ENCODE measurements at regions not wholly inside any gene's neighbourhood (a gene's known extent, or its start where the extent isn't known, plus 50 kb on each side); places are given as distances from the start of the nearest gene placed in this dataset.
A peak's percentile ranks its signal among the peaks of the same experiment; 100 is the strongest.
"Not testable (repeated sequence)": the region's sequence is repeated elsewhere in the genome, so short reads cannot be mapped to it uniquely, and the experiment has no call there.

DNA sequence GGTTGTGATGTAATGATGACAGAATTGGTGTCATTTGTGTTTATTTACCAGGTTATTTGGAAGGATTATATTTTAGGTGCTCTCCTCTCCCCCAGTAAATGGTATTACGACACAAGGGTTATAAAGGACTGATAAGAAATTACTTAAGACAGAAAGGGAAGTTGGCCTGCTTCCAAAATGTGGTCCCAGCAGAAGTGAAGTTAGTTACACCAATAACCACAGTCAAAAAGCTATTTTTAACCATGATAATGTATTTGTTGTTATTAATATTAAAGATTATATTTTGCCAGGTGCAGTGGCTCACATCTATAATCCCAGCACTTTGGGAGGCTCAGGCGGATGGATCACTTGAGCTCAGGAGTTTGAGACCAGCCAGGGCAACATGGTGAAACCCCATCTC, 92.5 kb downstream of the SYT15B start:
- H3K27me3 ChIP-seq (ENCODE audit: control insufficient read depth in 2 of 2, insufficient read depth in 2 of 2, low read length in 2 of 2): not testable (repeated sequence)

DNA sequence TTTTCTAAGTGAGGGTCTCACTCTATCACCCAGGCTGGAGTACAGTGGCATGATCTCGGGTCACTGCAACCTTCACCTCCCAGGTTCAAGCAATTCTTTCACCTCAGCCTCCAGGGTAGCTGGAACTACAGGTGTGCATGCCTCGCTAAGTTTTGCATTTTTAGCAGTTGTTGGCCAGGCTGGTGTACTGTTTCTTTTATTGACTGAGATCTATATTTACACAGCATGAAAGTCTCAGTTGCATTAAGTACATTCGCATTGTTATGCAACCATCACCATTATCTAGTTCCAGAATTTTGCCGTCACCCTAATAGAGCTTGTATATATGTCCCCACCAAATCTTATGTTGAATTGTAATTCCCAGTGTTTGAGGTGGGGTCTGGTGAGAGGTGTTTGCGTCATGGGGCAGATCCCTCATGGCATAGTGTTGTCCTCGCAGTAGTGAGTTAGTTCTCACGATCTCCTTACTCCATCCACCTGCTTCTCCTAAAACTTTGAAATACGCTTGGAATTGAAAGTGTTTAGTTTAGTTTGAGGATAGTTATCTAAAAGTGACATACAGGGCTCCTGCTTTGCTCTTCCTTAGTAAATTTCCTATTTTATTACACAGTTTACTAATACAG, 101.3 kb downstream of the SYT15B start:
- DNase-seq; H3K4me1 ChIP-seq (ENCODE audit: control insufficient read depth in 2 of 2, insufficient read depth in 2 of 2, low read length in 2 of 2); H3K27me3 ChIP-seq (ENCODE audit: control insufficient read depth in 2 of 2, insufficient read depth in 2 of 2, low read length in 2 of 2); H3K27me3 Mint-ChIP-seq; H3K9me3 ChIP-seq (ENCODE audit: control insufficient read depth in 2 of 3, low read length in 3 of 3); H3K4me3 ChIP-seq (ENCODE audit: low read length); intact Hi-C loops (cut with micrococcal nuclease); POLR2A ChIA-PET; H3K36me3 ChIP-seq (ENCODE audit: control insufficient read depth in 2 of 3, insufficient read depth in 3 of 3, low read length in 3 of 3); H3K4me3 Mint-ChIP-seq; CTCF ChIA-PET; H3K36me3 Mint-ChIP-seq; H3K9me3 Mint-ChIP-seq; ATAC-seq; H3K27ac Mint-ChIP-seq; H3K27ac ChIP-seq (ENCODE audit: low read depth, low read length); H3K4me1 Mint-ChIP-seq: not testable (repeated sequence)

More for the DNA sequence above, 92.5 kb downstream of the SYT15B start:
- CTCF ChIA-PET; POLR2A ChIA-PET; DNase-seq; H3K4me3 ChIP-seq (ENCODE audit: low read length); H3K9me3 ChIP-seq (ENCODE audit: control insufficient read depth in 2 of 3, low read length in 3 of 3); H3K4me1 ChIP-seq (ENCODE audit: control insufficient read depth in 2 of 2, insufficient read depth in 2 of 2, low read length in 2 of 2); H3K4me1 Mint-ChIP-seq; ATAC-seq; H3K27ac Mint-ChIP-seq; H3K36me3 ChIP-seq (ENCODE audit: control insufficient read depth in 2 of 3, insufficient read depth in 3 of 3, low read length in 3 of 3); H3K9me3 Mint-ChIP-seq; intact Hi-C loops (cut with micrococcal nuclease); H3K4me3 Mint-ChIP-seq; H3K36me3 Mint-ChIP-seq; H3K27ac ChIP-seq (ENCODE audit: low read depth, low read length): not testable (repeated sequence)
- peaks cover 5 to 18% (median 6%) of the 10 kb centered on the region in 5 donors for H3K27me3 Mint-ChIP-seq

DNA sequence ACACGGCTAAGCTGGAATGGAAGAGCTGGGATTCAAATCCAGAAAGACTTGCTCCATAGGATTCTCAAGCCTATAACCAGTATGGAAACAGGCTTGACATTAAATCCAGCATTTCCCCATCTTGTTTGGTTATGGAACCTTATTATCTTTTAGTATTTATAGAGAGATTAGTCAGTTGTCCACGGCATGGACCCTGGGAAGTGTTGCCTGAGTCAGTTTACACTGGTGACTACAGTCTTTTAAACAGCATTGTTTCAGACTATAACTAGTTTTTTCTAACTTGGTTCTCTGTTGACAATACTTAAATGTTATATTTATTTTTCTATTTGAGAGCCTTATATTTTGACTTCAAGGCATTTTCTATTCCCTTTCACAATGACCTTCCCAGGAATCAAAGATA, 106.7 kb downstream of the SYT15B start:
- H3K9me3 Mint-ChIP-seq; ATAC-seq; H3K4me1 Mint-ChIP-seq; H3K9me3 ChIP-seq (ENCODE audit: control insufficient read depth in 2 of 3, low read length in 3 of 3); H3K27ac ChIP-seq (ENCODE audit: low read depth, low read length); H3K4me1 ChIP-seq (ENCODE audit: control insufficient read depth in 2 of 2, insufficient read depth in 2 of 2, low read length in 2 of 2); H3K4me3 Mint-ChIP-seq; H3K27me3 ChIP-seq (ENCODE audit: control insufficient read depth in 2 of 2, insufficient read depth in 2 of 2, low read length in 2 of 2); CTCF ChIA-PET; intact Hi-C loops (cut with micrococcal nuclease); H3K4me3 ChIP-seq (ENCODE audit: low read length); DNase-seq; POLR2A ChIA-PET; H3K36me3 Mint-ChIP-seq; H3K27ac Mint-ChIP-seq; H3K36me3 ChIP-seq (ENCODE audit: control insufficient read depth in 2 of 3, insufficient read depth in 3 of 3, low read length in 3 of 3); H3K27me3 Mint-ChIP-seq: not testable (repeated sequence)

DNA sequence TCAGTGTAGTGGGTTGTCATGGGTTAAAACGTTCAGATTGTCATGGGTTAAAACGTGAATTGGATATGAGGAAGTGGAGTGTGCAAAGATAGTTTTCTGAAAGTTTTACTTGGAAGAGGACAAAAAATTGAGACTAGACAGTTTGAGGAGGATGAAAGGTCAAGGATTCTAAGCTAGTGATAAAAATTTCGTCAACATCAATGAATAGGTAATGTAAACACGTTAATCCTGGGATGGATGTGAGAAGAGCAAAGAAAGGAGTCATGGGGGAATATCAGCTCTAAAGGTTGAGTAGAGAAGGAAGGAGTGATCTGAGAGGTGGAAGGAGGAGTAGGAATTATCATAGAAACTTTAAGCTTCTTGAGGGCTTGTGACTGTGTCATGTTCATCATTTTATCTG, 109.2 kb downstream of the SYT15B start:
- DNase-seq, POLR2A ChIA-PET: not testable (repeated sequence)

DNA sequence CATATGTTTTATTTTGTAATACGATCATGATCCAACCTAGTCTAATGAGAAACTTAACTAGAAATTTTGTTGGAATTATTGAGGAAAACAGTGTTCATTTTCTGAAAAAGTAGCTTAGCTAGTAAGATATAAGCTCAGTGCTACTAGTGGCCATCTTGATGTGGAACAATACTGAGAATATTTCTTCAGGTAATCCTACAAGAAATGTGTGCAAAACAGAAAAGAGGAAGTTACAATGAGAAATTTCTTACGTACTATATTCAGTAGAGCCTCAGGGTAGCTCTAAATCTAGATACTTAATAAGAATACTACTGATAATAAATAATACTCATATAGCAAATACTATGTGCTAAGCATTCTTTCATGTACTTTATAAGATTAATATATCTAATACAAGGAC, 114.8 kb downstream of the SYT15B start:
- H3K36me3 ChIP-seq (ENCODE audit: control insufficient read depth in 2 of 3, insufficient read depth in 3 of 3, low read length in 3 of 3); H3K27ac Mint-ChIP-seq; intact Hi-C loops (cut with micrococcal nuclease); H3K9me3 ChIP-seq (ENCODE audit: control insufficient read depth in 2 of 3, low read length in 3 of 3); H3K27ac ChIP-seq (ENCODE audit: low read depth, low read length); ATAC-seq; CTCF ChIA-PET; H3K4me1 Mint-ChIP-seq; H3K27me3 Mint-ChIP-seq; H3K4me3 ChIP-seq (ENCODE audit: low read length); H3K27me3 ChIP-seq (ENCODE audit: control insufficient read depth in 2 of 2, insufficient read depth in 2 of 2, low read length in 2 of 2); H3K9me3 Mint-ChIP-seq; H3K4me3 Mint-ChIP-seq; POLR2A ChIA-PET; H3K36me3 Mint-ChIP-seq; DNase-seq; H3K4me1 ChIP-seq (ENCODE audit: control insufficient read depth in 2 of 2, insufficient read depth in 2 of 2, low read length in 2 of 2): not testable (repeated sequence)

More for the DNA sequence above, 109.2 kb downstream of the SYT15B start:
- H3K36me3 Mint-ChIP-seq; H3K27ac Mint-ChIP-seq; H3K4me1 Mint-ChIP-seq; CTCF ChIA-PET; H3K4me1 ChIP-seq (ENCODE audit: control insufficient read depth in 2 of 2, insufficient read depth in 2 of 2, low read length in 2 of 2); ATAC-seq; H3K9me3 ChIP-seq (ENCODE audit: control insufficient read depth in 2 of 3, low read length in 3 of 3); H3K27me3 Mint-ChIP-seq; H3K4me3 ChIP-seq (ENCODE audit: low read length); H3K4me3 Mint-ChIP-seq; H3K9me3 Mint-ChIP-seq; intact Hi-C loops (cut with micrococcal nuclease); H3K36me3 ChIP-seq (ENCODE audit: control insufficient read depth in 2 of 3, insufficient read depth in 3 of 3, low read length in 3 of 3); H3K27me3 ChIP-seq (ENCODE audit: control insufficient read depth in 2 of 2, insufficient read depth in 2 of 2, low read length in 2 of 2); H3K27ac ChIP-seq (ENCODE audit: low read depth, low read length): not testable (repeated sequence)

DNA sequence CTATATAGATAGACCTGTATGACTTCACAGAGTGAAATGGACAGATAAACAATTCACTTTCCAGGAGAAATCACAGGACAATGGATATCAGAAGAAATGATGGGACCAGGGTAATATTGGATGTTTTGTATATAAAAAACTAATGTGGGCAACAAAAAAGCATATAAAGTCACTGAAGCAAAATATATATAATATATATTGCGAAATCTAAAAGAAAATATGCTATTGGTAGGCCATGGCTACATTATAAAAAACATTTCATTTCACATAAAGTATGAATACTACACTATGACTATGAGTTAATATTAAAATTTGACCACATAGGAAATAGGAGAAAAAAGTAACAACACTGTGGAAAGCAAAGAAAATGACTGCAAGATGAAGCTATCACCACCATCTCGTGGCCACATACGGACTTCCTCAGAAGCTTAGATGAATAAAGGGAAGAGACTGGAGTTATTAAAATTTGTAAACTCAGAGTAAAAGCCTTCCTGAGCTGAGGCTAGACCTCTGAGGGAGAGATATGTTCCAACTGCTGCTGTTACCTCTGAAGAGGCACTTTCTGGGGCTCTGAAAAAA, 115.8 kb downstream of the SYT15B start:
- H3K36me3 ChIP-seq (ENCODE audit: control insufficient read depth in 2 of 3, insufficient read depth in 3 of 3, low read length in 3 of 3); H3K4me3 Mint-ChIP-seq; ATAC-seq; H3K27ac Mint-ChIP-seq; H3K27ac ChIP-seq (ENCODE audit: low read depth, low read length); H3K4me3 ChIP-seq (ENCODE audit: low read length); H3K27me3 Mint-ChIP-seq; H3K9me3 ChIP-seq (ENCODE audit: control insufficient read depth in 2 of 3, low read length in 3 of 3); H3K36me3 Mint-ChIP-seq; intact Hi-C loops (cut with micrococcal nuclease); H3K27me3 ChIP-seq (ENCODE audit: control insufficient read depth in 2 of 2, insufficient read depth in 2 of 2, low read length in 2 of 2); POLR2A ChIA-PET; CTCF ChIA-PET; DNase-seq; H3K4me1 Mint-ChIP-seq; H3K9me3 Mint-ChIP-seq; H3K4me1 ChIP-seq (ENCODE audit: control insufficient read depth in 2 of 2, insufficient read depth in 2 of 2, low read length in 2 of 2): not testable (repeated sequence)

DNA sequence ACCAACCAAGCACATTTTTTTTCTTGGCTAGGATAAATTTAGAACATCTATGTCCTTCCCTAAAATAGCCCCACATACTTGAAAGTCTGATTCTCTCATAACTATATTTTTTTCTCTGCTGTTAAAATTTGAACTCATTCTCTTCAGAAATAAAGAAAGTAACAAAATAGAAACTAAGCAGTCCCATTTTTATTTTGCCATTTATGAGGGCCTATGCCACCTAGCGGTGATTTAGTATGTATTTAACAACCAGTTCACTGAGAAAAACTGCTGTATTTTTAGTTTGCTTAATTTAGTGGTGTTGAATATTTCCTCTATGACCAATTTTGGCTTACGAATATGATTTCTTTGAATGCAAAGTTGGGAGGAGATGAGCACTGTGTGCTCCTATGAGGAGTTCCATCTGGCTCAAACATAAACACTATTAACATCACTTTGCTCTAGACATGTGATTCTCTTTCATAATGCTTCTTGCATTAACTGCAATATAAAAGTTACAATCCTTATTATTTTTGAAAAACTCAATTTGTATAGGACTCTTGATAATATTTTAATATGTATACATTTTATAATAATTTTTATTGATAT, 116.6 kb downstream of the SYT15B start:
- H3K4me3 ChIP-seq (ENCODE audit: low read length); H3K27ac Mint-ChIP-seq; intact Hi-C loops (cut with micrococcal nuclease); H3K36me3 Mint-ChIP-seq; CTCF ChIA-PET; H3K4me1 ChIP-seq (ENCODE audit: control insufficient read depth in 2 of 2, insufficient read depth in 2 of 2, low read length in 2 of 2); H3K4me3 Mint-ChIP-seq; H3K4me1 Mint-ChIP-seq; H3K27me3 ChIP-seq (ENCODE audit: control insufficient read depth in 2 of 2, insufficient read depth in 2 of 2, low read length in 2 of 2); H3K27ac ChIP-seq (ENCODE audit: low read depth, low read length); H3K36me3 ChIP-seq (ENCODE audit: control insufficient read depth in 2 of 3, insufficient read depth in 3 of 3, low read length in 3 of 3); H3K27me3 Mint-ChIP-seq; H3K9me3 Mint-ChIP-seq; H3K9me3 ChIP-seq (ENCODE audit: control insufficient read depth in 2 of 3, low read length in 3 of 3); POLR2A ChIA-PET: not testable (repeated sequence)
- ATAC-seq (peak; percentile 42), DNase-seq (peak in 7 of 9 donors; percentile 2 to 54 (median 23))
